Prostate gland (tissue), 2 donors: ENCODE measurements at regions not wholly inside any gene's neighbourhood (a gene's known extent, or its start where the extent isn't known, plus 50 kb on each side); places are given as distances from the start of the nearest gene placed in this dataset.

Experiments
- DNase-seq: peaks from one replicate; pipeline ENCODE4 v3.0.0-alpha.2; 2019; ENCODE audit warnings: low spot score
- H3K27ac ChIP-seq, 2 donors: fragments of 200-600 bp; sonication (generic); 2 replicates each; pipeline ENCODE4 v1.5.1; 2017 to 2019
- H3K27me3 ChIP-seq: fragments of 200-600 bp; sonication (generic); replicated peaks from 2 replicates; pipeline ENCODE4 v1.5.1; 2019; ENCODE audit not compliant: insufficient read depth
- H3K36me3 ChIP-seq, 2 donors: fragments of 200-600 bp; sonication (generic); 1 replicate in 1 of 2; 2 replicates in 1 of 2; pipeline versions ENCODE4 v1.5.1 to v1.8.1; 2017 to 2019
- H3K4me1 ChIP-seq: fragments of 200-600 bp; sonication (generic); replicated peaks from 2 replicates; pipeline ENCODE4 v1.5.1; 2019
- H3K4me3 ChIP-seq, 2 donors: fragments of 200-600 bp; sonication (generic); 2 replicates each; pipeline ENCODE4 v1.5.1; 2017 to 2019
- H3K9me3 ChIP-seq: fragments of 200-600 bp; sonication (generic); 2 replicates; pipeline ENCODE4 v1.5.1; 2017
- CTCF ChIP-seq, 4 experiments: fragments of 200-600 bp in 2 of 4; fragments of 450-650 bp in 2 of 4; sonication (generic) in 2 of 4; IDR thresholded peaks; 1 replicate in 3 of 4; 2 replicates in 1 of 4; pipeline ENCODE4 v1.5.1; 2016 to 2019; ENCODE audit warnings: antibody characterized with exemption in 4 of 4, mild to moderate bottlenecking in 2 of 4, moderate library complexity in 2 of 4
- POLR2A ChIP-seq: fragments of 450-650 bp; IDR thresholded peaks from one replicate; pipeline ENCODE4 v1.6.1; 2016; ENCODE audit warnings: antibody characterized with exemption, mild to moderate bottlenecking
- POLR2AphosphoS5 ChIP-seq: sonication (generic); formaldehyde crosslinking; IDR thresholded peaks from one replicate; pipeline ENCODE4 v1.6.1; 2017; ENCODE audit warnings: antibody characterized with exemption
- WGBS: methylation state at CpG from one replicate; pipeline ENCODE4 v1.1.5; 2018; 5-methylcytosine and 5-hydroxymethylcytosine counted together
- intact Hi-C: fragments of 100-400 bp; cut with DNase I; formaldehyde crosslinking; loops from one replicate; pipeline ENCODE4 v1.14.2; 2022

- intact Hi-C loops = no loop called here
- no peak for DNase-seq
- 68% methylated on average over 2 of the region's 2 CpGs for WGBS
Measured at GRCh38 chr11:87447606-87448005, 409.9 kb downstream of the TMEM135 start.

GRCh38 chr11:87444993-87445392, 407.3 kb downstream of the TMEM135 start:
- Histone ChIP-seq H3K9me3 (no peaks in the 10 kb centered on the region), H3K36me3 (no peaks in the 10 kb centered on the region), H3K27ac (no peak overlapping the region), H3K27me3 (no peaks in the 10 kb centered on the region), H3K4me3 (no peak overlapping the region), H3K4me1 (no peaks in the 10 kb centered on the region)
- intact Hi-C loops = no loop called here
- 78% methylated on average over 1 of the region's 1 CpG for WGBS
- DNase-seq = no peak
- TF ChIP-seq POLR2A (no peak), POLR2AphosphoS5 (no peak), CTCF (IDR thresholded peaks at IDR 0.05) (no peak)

More at GRCh38 chr11:87447606-87448005, 409.9 kb downstream of the TMEM135 start:
- no peaks in the 10 kb centered on the region for H3K9me3 ChIP-seq
- no peak for TF ChIP-seq POLR2A
- no peak for TF ChIP-seq CTCF (IDR thresholded peaks at IDR 0.05)
- TF ChIP-seq POLR2AphosphoS5 = no peak
- no peak overlapping the region for H3K27ac ChIP-seq
- H3K4me3 ChIP-seq = no peak overlapping the region
- no peaks in the 10 kb centered on the region for H3K4me1 ChIP-seq
- no peaks in the 10 kb centered on the region for H3K27me3 ChIP-seq
- H3K36me3 ChIP-seq = no peaks in the 10 kb centered on the region

DNA sequence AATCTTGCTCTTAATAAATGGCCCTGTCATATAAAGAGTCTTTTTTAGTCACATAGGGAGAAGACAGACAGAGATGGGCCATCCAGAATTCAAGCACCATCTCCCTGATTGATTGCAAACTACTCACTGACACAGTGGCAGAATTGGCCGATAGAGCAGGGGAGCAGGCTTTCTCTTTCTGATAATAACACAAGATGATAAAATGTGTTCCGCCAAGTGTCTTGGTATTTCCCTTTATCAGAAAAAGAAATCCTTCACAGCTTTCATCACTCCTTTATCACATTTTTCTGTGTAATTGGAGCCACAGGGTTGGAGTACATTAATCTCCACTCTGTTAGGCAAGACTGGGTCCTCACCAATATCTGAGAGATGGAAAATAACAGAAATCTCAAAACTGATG, 406.0 kb downstream of the TMEM135 start:
- WGBS = 71% methylated on average over 2 of the region's 2 CpGs
- H3K36me3 ChIP-seq = no peaks in the 10 kb centered on the region
- H3K27ac ChIP-seq = no peak overlapping the region
- H3K4me1 ChIP-seq = no peaks in the 10 kb centered on the region
- intact Hi-C loops = no loop called here
- no peak for DNase-seq
- H3K27me3 ChIP-seq = no peaks in the 10 kb centered on the region
- no peaks in the 10 kb centered on the region for H3K9me3 ChIP-seq
- no peak overlapping the region for H3K4me3 ChIP-seq
- no peak for TF ChIP-seq POLR2AphosphoS5
- no peak for TF ChIP-seq CTCF (IDR thresholded peaks at IDR 0.05)
- TF ChIP-seq POLR2A = no peak

DNA sequence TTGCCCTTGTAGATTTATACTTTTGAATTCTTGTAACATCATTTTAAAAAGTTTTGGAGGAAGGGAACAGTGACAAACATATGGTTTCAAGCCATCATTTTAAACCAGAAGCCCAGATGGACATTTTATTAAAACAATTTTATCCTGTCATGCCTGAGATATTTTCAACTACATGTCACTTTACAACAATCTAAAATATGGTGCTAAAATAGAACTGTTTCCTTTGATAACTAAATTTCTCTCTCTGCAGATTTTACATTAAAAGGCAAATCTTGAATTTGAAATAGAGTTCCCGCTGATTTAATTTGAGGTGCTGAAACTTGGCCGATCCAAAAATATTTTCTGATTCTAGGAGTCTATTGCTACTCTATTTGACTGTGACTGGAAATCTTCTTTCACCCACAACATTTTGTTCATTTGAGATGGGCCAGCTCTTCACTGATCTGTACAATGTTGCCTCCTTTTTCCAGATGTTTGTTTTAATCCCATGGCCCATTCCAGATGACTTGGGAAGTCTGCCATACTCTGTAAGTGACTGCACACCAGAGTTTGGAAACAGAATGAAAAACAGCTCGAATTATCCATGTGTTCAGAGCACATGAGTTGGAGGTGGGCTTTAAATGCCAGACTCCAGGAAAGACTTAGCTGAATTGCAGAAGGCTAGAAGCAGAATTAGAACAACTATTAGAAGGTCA, 402.5 kb downstream of the TMEM135 start:
- Histone ChIP-seq H3K27me3 (no peaks in the 10 kb centered on the region), H3K36me3 (no peaks in the 10 kb centered on the region), H3K27ac (no peak overlapping the region), H3K4me1 (no peaks in the 10 kb centered on the region), H3K9me3 (no peaks in the 10 kb centered on the region), H3K4me3 (no peak overlapping the region)
- intact Hi-C loops = no loop called here
- no peak for TF ChIP-seq POLR2A
- no peak for TF ChIP-seq CTCF (IDR thresholded peaks at IDR 0.05)
- no peak for TF ChIP-seq POLR2AphosphoS5
- WGBS = 77% methylated on average over 3 of the region's 3 CpGs
- DNase-seq = no peak

GRCh38 chr11:87438416-87438815, 400.7 kb downstream of the TMEM135 start:
- no peak for DNase-seq
- no peak for TF ChIP-seq CTCF (IDR thresholded peaks at IDR 0.05)
- no peak for TF ChIP-seq POLR2A
- no peak for TF ChIP-seq POLR2AphosphoS5
- Histone ChIP-seq H3K9me3 (no peaks in the 10 kb centered on the region), H3K27me3 (no peaks in the 10 kb centered on the region), H3K36me3 (no peaks in the 10 kb centered on the region), H3K4me3 (no peak overlapping the region), H3K4me1 (no peaks in the 10 kb centered on the region), H3K27ac (no peak overlapping the region)
- 82% methylated on average over 1 of the region's 1 CpG for WGBS
- intact Hi-C loops = no loop called here
